DMS153 treated with DMSO at 0.1 percent for 48 hours (cell line): ENCODE measurements at regions not wholly inside any gene's neighbourhood (a gene's known extent, or its start where the extent isn't known, plus 50 kb on each side); places are given as distances from the start of the nearest gene placed in this dataset.
"Not testable (repeated sequence)": the region's sequence is repeated elsewhere in the genome, so short reads cannot be mapped to it uniquely, and the experiment has no call there.

Source experiments
- DNase-seq: peaks from one replicate; lab custom pipeline; 2025; ENCODE audit not compliant: unreplicated experiment; lab: John Stamatoyannopoulos, UW

GRCh38 chrX:769796-770195, 139.2 kb downstream of the SHOX start:
- no peak for DNase-seq

- DNase-seq: no peak
Observed at GRCh38 chrX:768596-768995, 138.0 kb downstream of the SHOX start.

GRCh38 chrX:758917-759316, 128.3 kb downstream of the SHOX start:
- DNase-seq: no peak

GRCh38 chrX:750812-751211, 120.2 kb downstream of the SHOX start:
- DNase-seq: no peak

GRCh38 chrX:750263-750662, 119.7 kb downstream of the SHOX start:
- DNase-seq: no peak

- no peak for DNase-seq
Observed at GRCh38 chrX:747176-747575, 116.6 kb downstream of the SHOX start.

GRCh38 chrX:739611-740010, 109.0 kb downstream of the SHOX start:
- DNase-seq: no peak

GRCh38 chrX:737021-737420, 106.4 kb downstream of the SHOX start:
- not testable (repeated sequence) for DNase-seq

- no peak for DNase-seq
Observed at GRCh38 chrX:734362-734761, 103.8 kb downstream of the SHOX start.

GRCh38 chrX:733961-734360, 103.4 kb downstream of the SHOX start:
- DNase-seq: no peak

GRCh38 chrX:729583-730409, 99.2 kb downstream of the SHOX start:
- no peak for DNase-seq

- DNase-seq: not testable (repeated sequence)
Observed at GRCh38 chrX:729101-729500, 98.5 kb downstream of the SHOX start.

GRCh38 chrX:728639-729038, 98.0 kb downstream of the SHOX start:
- DNase-seq: not testable (repeated sequence)

- no peak for DNase-seq
Observed at GRCh38 chrX:727738-728621, 97.4 kb downstream of the SHOX start.

- no peak for DNase-seq
Observed at GRCh38 chrX:725971-726370, 95.4 kb downstream of the SHOX start.

- DNase-seq: no peak
Observed at GRCh38 chrX:724256-724655, 93.7 kb downstream of the SHOX start.

- no peak for DNase-seq
Observed at GRCh38 chrX:723781-724180, 93.2 kb downstream of the SHOX start.

- no peak for DNase-seq
Observed at GRCh38 chrX:721354-721753, 90.8 kb downstream of the SHOX start.

GRCh38 chrX:720825-721224, 90.2 kb downstream of the SHOX start:
- DNase-seq: peak; percentile 45

- no peak for DNase-seq
Observed at GRCh38 chrX:720250-720649, 89.7 kb downstream of the SHOX start.

- DNase-seq: no peak
Observed at GRCh38 chrX:716136-716535, 85.5 kb downstream of the SHOX start.

- DNase-seq: no peak
Observed at GRCh38 chrX:714131-714530, 83.5 kb downstream of the SHOX start.
